ENCODE measurements at regions not wholly inside any gene's neighbourhood (a gene's known extent, or its start where the extent isn't known, plus 50 kb on each side); places are given as distances from the start of the nearest gene placed in this dataset.

DNA sequence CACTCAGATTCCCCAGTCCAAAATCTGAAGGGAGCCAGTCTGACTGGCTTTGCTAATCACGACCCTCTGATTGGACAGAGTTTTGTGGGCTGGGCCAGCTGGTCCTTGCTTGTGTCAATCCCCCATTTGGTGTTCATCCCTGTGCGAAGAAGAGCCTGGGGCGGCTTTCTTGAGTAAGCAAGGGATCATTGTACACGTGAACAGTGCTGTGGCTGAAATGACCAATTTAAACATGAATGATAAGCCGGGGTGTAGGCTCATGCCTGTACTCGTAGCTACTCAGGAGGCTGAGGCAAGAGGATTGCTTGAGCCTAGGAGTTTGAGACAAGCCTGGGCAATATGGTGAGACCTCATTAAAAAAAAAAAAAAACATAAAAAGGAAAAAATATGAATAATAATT, 379.1 kb downstream of the RAPGEF2 start:
- TF ChIP-seq, protein P1, sequence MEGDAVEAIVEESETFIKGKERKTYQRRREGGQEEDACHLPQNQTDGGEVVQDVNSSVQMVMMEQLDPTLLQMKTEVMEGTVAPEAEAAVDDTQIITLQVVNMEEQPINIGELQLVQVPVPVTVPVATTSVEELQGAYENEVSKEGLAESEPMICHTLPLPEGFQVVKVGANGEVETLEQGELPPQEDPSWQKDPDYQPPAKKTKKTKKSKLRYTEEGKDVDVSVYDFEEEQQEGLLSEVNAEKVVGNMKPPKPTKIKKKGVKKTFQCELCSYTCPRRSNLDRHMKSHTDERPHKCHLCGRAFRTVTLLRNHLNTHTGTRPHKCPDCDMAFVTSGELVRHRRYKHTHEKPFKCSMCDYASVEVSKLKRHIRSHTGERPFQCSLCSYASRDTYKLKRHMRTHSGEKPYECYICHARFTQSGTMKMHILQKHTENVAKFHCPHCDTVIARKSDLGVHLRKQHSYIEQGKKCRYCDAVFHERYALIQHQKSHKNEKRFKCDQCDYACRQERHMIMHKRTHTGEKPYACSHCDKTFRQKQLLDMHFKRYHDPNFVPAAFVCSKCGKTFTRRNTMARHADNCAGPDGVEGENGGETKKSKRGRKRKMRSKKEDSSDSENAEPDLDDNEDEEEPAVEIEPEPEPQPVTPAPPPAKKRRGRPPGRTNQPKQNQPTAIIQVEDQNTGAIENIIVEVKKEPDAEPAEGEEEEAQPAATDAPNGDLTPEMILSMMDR (IDR thresholded peaks at IDR 0.05) = no peak
- TF ChIP-seq EP300 (IDR thresholded peaks at IDR 0.05) (no peak), POLR2A (IDR thresholded peaks at IDR 0.05) (no peak)
